ENCODE measurements at regions not wholly inside any gene's neighbourhood (a gene's known extent, or its start where the extent isn't known, plus 50 kb on each side); places are given as distances from the start of the nearest gene placed in this dataset.
A peak's percentile ranks its signal among the peaks of the same experiment; 100 is the strongest.

DNA sequence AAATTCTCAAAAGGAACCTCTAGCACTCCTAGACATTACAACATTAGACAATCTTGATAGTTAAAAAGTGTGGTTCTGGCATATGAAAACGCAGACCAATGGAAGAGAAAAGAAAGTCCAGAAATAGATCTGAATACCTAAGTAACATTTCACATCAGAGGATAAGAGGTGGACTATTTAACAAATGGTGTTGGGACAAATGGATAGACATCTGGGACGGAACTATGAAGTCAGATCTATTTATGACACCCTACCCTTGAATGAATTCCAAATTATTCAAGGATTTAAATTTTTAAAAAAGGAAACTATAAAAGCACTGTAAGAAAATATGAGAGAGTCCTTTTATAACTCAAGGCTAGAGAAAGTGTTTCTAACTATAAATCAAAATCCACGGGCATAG, 111.3 kb downstream of the SCN11A start:
- TF ChIP-seq, protein P1, sequence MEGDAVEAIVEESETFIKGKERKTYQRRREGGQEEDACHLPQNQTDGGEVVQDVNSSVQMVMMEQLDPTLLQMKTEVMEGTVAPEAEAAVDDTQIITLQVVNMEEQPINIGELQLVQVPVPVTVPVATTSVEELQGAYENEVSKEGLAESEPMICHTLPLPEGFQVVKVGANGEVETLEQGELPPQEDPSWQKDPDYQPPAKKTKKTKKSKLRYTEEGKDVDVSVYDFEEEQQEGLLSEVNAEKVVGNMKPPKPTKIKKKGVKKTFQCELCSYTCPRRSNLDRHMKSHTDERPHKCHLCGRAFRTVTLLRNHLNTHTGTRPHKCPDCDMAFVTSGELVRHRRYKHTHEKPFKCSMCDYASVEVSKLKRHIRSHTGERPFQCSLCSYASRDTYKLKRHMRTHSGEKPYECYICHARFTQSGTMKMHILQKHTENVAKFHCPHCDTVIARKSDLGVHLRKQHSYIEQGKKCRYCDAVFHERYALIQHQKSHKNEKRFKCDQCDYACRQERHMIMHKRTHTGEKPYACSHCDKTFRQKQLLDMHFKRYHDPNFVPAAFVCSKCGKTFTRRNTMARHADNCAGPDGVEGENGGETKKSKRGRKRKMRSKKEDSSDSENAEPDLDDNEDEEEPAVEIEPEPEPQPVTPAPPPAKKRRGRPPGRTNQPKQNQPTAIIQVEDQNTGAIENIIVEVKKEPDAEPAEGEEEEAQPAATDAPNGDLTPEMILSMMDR (IDR thresholded peaks at IDR 0.05; ENCODE audit: control insufficient read depth, insufficient read depth, low read depth, low read length, missing control alignments) = no peak
- no peak for DNase-seq (ENCODE audit: low read depth)

DNA sequence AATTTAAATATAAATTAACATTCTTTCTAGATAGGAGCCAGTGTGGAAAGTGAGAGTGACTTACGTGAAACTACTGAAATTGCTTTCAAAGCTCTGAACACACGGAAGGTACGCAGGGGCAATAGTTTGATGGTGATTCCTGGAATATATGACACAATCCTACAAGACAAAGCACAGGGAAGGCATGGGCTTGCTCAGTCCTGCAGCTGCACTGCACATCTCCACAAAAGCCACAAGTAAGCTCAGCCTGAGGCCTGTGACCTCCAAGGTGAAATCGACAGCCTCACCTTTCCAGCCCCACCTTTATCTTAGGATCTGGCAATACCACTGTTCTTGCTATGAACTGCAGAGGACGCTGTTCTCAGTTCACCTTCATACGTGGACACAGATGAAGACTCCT, 109.3 kb upstream of the SCN10A start:
- no peak for DNase-seq (ENCODE audit: low read depth)
- TF ChIP-seq, protein P1 (IDR thresholded peaks at IDR 0.05; ENCODE audit: control insufficient read depth, insufficient read depth, low read depth, low read length, missing control alignments) = no peak

More for the DNA sequence above, 111.3 kb downstream of the SCN11A start:
- no peak overlapping the region for H3K4me3 ChIP-seq (ENCODE audit: control insufficient read depth, low read depth, low read length)

DNA sequence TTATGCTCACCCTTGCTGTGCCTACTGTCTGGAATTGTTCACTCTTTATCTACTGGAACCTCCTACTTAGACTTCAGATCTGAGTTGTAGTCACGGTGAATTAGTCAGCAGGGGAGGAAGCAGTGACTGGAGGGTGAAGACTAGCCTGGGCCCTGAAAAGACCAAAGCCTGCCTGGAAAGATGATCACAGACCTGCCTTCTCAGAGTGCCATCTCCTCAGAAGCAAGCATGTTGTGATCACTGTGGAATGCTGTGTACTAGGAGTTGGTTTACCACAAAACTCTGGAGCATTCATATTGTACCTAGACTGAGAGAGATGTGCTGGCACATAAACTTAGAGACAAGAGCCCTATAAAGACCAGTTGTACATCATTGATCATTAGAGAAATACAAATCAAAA, 100.7 kb upstream of the SCN10A start:
- peak; percentile 4 for DNase-seq (ENCODE audit: low read depth)
- no peak overlapping the region for H3K4me3 ChIP-seq (ENCODE audit: control insufficient read depth, low read depth, low read length)
- TF ChIP-seq, protein P1 (IDR thresholded peaks at IDR 0.05; ENCODE audit: control insufficient read depth, insufficient read depth, low read depth, low read length, missing control alignments) = no peak

More for the DNA sequence above, 109.3 kb upstream of the SCN10A start:
- no peak overlapping the region for H3K4me3 ChIP-seq (ENCODE audit: control insufficient read depth, low read depth, low read length)

DNA sequence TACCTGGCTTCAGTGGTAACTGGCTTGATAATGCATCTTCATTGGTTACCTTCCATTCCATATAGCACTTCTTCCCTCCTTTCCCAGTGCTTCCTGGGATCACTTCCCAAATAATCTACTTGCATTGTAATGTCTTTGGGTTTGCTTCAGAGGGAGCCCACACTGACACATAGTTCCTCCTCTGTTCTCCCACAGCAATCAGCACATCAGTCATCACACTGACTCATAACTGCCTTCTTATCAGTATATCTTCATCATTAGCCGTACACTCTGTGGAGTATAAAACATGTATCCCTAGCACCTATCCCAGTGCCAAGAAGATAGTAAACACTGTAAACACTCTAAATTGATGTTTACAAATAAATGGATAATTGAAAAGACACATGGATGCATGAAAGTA, 91.4 kb upstream of the SCN10A start:
- DNase-seq (ENCODE audit: low read depth) = no peak
- H3K4me3 ChIP-seq (ENCODE audit: control insufficient read depth, low read depth, low read length) = no peak overlapping the region
- TF ChIP-seq, protein P1 (IDR thresholded peaks at IDR 0.05; ENCODE audit: control insufficient read depth, insufficient read depth, low read depth, low read length, missing control alignments) = no peak

DNA sequence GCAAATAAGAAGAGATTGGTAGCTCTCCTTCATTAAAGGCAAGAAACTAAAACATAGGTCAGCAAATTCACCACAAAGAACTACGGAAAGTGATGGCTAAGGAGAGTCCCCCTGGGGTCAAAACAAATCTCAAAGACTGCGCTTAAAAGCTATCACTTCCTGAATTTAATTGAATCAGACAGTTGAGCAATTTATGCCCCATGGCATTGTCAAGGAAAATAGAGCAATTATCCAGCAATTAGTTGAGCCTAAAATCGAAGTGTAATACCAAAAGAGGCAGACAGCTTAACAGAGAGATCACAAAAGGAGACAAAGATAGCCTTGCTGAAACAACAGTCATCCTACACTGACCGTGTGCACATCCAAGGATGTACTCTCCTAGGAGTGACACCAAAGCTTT, 74.4 kb upstream of the SCN10A start:
- TF ChIP-seq, protein P1 (IDR thresholded peaks at IDR 0.05; ENCODE audit: control insufficient read depth, insufficient read depth, low read depth, low read length, missing control alignments) = no peak
- no peak for DNase-seq (ENCODE audit: low read depth)
- H3K4me3 ChIP-seq (ENCODE audit: control insufficient read depth, low read depth, low read length) = no peak overlapping the region

DNA sequence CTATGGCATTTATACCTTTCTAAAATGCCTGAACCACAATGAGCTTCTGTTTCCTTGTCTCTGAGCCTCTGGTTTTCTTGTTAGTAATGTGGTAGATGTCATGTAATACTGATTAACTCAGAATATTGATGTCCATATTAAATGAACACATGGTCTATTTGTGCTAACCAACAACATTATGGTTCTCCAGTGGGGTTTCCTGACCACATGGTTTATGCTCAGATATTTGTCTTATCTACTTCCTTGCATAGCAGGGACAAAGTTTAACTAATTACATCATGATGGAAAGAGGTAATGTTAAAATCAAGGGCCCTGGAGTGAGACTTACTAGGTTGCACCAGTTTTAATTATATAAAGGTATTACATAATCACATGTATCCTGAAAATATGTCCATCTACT, 62.6 kb upstream of the SCN10A start:
- TF ChIP-seq, protein P1 (IDR thresholded peaks at IDR 0.05; ENCODE audit: control insufficient read depth, insufficient read depth, low read depth, low read length, missing control alignments) = no peak
- no peak for DNase-seq (ENCODE audit: low read depth)
- H3K4me3 ChIP-seq (ENCODE audit: control insufficient read depth, low read depth, low read length) = no peak overlapping the region

All from AG09309 (cell line).